GM12892 (cell line): ENCODE measurements at regions not wholly inside any gene's neighbourhood (a gene's known extent, or its start where the extent isn't known, plus 50 kb on each side); places are given as distances from the start of the nearest gene placed in this dataset.

Experiments
- POLR2A ChIP-seq: IDR thresholded peaks from 2 replicates; pipeline ENCODE4 v1.6.1; 2011; ENCODE audit warnings: low read depth, low read length, control low read depth
- POLR2AphosphoS5 ChIP-seq: IDR thresholded peaks from 2 replicates; pipeline ENCODE4 v1.6.1; 2011; ENCODE audit warnings: low read depth, low read length, control low read depth

DNA sequence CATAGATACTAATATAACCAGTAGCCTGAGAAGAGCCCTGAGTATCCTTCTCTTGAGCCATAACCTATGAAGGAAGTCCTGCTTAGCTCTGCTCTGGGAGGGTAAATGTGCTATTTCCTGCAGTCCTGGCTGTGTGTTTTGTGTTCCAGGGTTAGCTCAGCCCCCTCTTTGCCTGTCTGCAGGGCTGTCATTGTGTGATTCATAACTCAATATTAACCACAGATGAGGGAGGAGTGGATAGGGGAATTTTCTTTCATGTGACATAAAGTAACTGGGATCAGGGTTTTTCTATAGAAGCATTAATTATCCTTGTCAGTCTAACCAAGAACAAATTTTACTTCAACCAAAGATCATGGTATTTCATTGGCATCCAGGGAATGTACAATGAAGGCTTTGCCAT is 183.3 kb upstream of the ZBTB20 start:
- TF ChIP-seq POLR2AphosphoS5, result no peak
- TF ChIP-seq POLR2A, result no peak
